OCI-LY3 (cell line): ENCODE measurements at regions not wholly inside any gene's neighbourhood (a gene's known extent, or its start where the extent isn't known, plus 50 kb on each side); places are given as distances from the start of the nearest gene placed in this dataset.

ENCODE experiments used
- H2AFZ ChIP-seq: fragments of 200-600, 300-600 bp; shearing (Covaris generic); 2 replicates; pipeline ENCODE4 v1.6.0; 2014; ENCODE audit warnings: antibody characterized with exemption, low read depth, low read length
- H3K27ac ChIP-seq: fragments of 200-600, 300-600 bp; sonication (generic); 2 replicates; pipeline ENCODE4 v1.5.1; 2014; ENCODE audit warnings: mild to moderate bottlenecking, low read length, moderate library complexity, mixed read lengths
- H3K27me3 ChIP-seq: fragments of 200-600, 300-600 bp; sonication (generic); 2 replicates; pipeline ENCODE4 v1.6.1; 2014; ENCODE audit warnings: low read depth, low read length, mixed read lengths
- H3K36me3 ChIP-seq: fragments of 200-600, 300-600 bp; sonication (generic); replicated peaks from 2 replicates; pipeline ENCODE3; 2014; ENCODE audit warnings: low read depth, low read length, mixed read lengths
- H3K4me1 ChIP-seq: fragments of 300-600, 200-600 bp; sonication (generic); 2 replicates; pipeline ENCODE4 v1.6.1; 2014; ENCODE audit warnings: low read length, mixed read lengths
- H3K4me2 ChIP-seq: fragments of 200-600, 300-600 bp; sonication (generic); 2 replicates; pipeline ENCODE4 v1.6.1; 2014; ENCODE audit warnings: low read length, mixed read lengths
- H3K4me3 ChIP-seq: fragments of 300-600, 200-600 bp; sonication (generic); 2 replicates; pipeline ENCODE4 v1.5.1; 2014; ENCODE audit warnings: antibody characterized with exemption, mild to moderate bottlenecking, low read length, moderate library complexity
- H3K79me2 ChIP-seq: fragments of 300-600, 200-600 bp; shearing (Covaris generic); 2 replicates; pipeline ENCODE4 v1.6.1; 2014; ENCODE audit warnings: mild to moderate bottlenecking, low read length, mixed read lengths
- H3K9ac ChIP-seq: fragments of 300-600, 200-600 bp; shearing (Covaris generic); 2 replicates; pipeline ENCODE4 v1.6.0; 2014; ENCODE audit warnings: mild to moderate bottlenecking, low read length, moderate library complexity
- H3K9me3 ChIP-seq: fragments of 200-600, 300-600 bp; shearing (Covaris generic); 2 replicates; pipeline ENCODE4 v1.6.1; 2014; ENCODE audit warnings: low read length, mixed read lengths; ENCODE audit not compliant: insufficient read depth
- H4K20me1 ChIP-seq: fragments of 200-600, 300-600 bp; sonication (generic); 2 replicates; pipeline ENCODE4 v1.6.1; 2016; ENCODE audit warnings: low read length, mixed read lengths; ENCODE audit not compliant: insufficient read depth
- CTCF ChIP-seq: fragments of 200-600, 300-600 bp; sonication (generic); IDR thresholded peaks from 2 replicates; pipeline ENCODE4 v1.5.1; 2014; ENCODE audit warnings: antibody characterized with exemption, low read length, low read depth
- EZH2phosphoT487 ChIP-seq: fragments of 200-600 bp; shearing (Covaris generic); IDR thresholded peaks from 2 replicates; pipeline ENCODE4 v1.6.1; 2018; ENCODE audit warnings: antibody characterized with exemption, mixed run types, low read depth

- H3K79me2 ChIP-seq: no peaks in the 10 kb centered on the region
- no peak overlapping the region for H3K4me2 ChIP-seq
- no peaks in the 10 kb centered on the region for H3K36me3 ChIP-seq
- H3K27ac ChIP-seq: no peak overlapping the region
- no peaks in the 10 kb centered on the region for H4K20me1 ChIP-seq
- no peaks in the 10 kb centered on the region for H3K9me3 ChIP-seq
- no peak overlapping the region for H3K9ac ChIP-seq
- TF ChIP-seq CTCF (no peak), EZH2phosphoT487 (no peak)
- no peaks in the 10 kb centered on the region for H3K27me3 ChIP-seq
- no peak overlapping the region for H3K4me3 ChIP-seq
- no peaks in the 10 kb centered on the region for H3K4me1 ChIP-seq
- H2AFZ ChIP-seq: no peak overlapping the region
Observed at GRCh38 chr21:27566521-27566920, 599.6 kb upstream of the ADAMTS5 start.

- Histone ChIP-seq H3K4me1 (no peaks in the 10 kb centered on the region), H3K27ac (no peak overlapping the region), H3K27me3 (no peaks in the 10 kb centered on the region)
Observed at GRCh38 chr21:27565364-27565763, 598.5 kb upstream of the ADAMTS5 start.

GRCh38 chr21:27564684-27565301 is 597.9 kb upstream of the ADAMTS5 start:
- no peaks in the 10 kb centered on the region for H3K4me1 ChIP-seq
- H3K9ac ChIP-seq: no peak overlapping the region
- no peak for TF ChIP-seq EZH2phosphoT487
- TF ChIP-seq CTCF: peak; percentile 68
- H3K4me2 ChIP-seq: no peak overlapping the region
- no peaks in the 10 kb centered on the region for H3K9me3 ChIP-seq
- H3K36me3 ChIP-seq: no peaks in the 10 kb centered on the region
- H3K79me2 ChIP-seq: no peaks in the 10 kb centered on the region
- no peaks in the 10 kb centered on the region for H4K20me1 ChIP-seq
- H3K27me3 ChIP-seq: no peaks in the 10 kb centered on the region
- no peak overlapping the region for H3K27ac ChIP-seq
- H2AFZ ChIP-seq: no peak overlapping the region
- no peak overlapping the region for H3K4me3 ChIP-seq

More at GRCh38 chr21:27565364-27565763, 598.5 kb upstream of the ADAMTS5 start:
- Histone ChIP-seq H3K36me3 (no peaks in the 10 kb centered on the region), H4K20me1 (no peaks in the 10 kb centered on the region), H3K4me2 (no peak overlapping the region), H3K4me3 (no peak overlapping the region), H3K9ac (no peak overlapping the region), H3K9me3 (no peaks in the 10 kb centered on the region), H3K79me2 (no peaks in the 10 kb centered on the region), H2AFZ (0 out of 2 replicates have a peak overlapping the region, but pooled peaks have one; percentile 18)
- TF ChIP-seq CTCF: no peak
- TF ChIP-seq EZH2phosphoT487: no peak

DNA sequence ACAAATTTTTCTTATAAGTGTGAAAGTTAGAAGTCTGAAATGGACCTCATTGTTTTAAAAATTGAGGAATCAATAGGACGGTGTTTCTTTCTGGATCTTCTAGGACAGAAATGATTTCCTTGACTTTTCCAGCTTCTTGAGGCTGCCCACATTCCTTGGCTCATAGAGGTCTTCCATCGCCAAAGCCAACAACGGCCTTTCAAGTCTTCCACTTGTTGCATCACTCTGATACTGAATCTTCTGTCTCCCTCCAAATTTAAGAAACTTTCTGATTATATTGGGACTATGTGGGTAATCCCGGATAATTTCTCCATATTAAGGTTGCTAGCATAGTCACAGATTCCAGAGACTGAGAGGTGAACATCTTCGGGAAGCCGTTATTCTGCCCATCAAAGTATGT is 595.4 kb upstream of the ADAMTS5 start:
- Histone ChIP-seq H3K27ac (no peak overlapping the region), H2AFZ (no peak overlapping the region), H3K79me2 (no peaks in the 10 kb centered on the region), H3K4me3 (no peak overlapping the region), H3K4me2 (no peak overlapping the region), H3K9me3 (no peaks in the 10 kb centered on the region), H3K4me1 (no peaks in the 10 kb centered on the region), H3K36me3 (no peaks in the 10 kb centered on the region), H3K27me3 (no peaks in the 10 kb centered on the region), H3K9ac (no peak overlapping the region), H4K20me1 (no peaks in the 10 kb centered on the region)
- TF ChIP-seq EZH2phosphoT487 (no peak), CTCF (no peak)
